T-helper 2 cell treated with Interferon-gamma antibody and Interleukin-4, amounts not matched to agents 5 μg/mL and 100 μg/mL, for 36 hours (primary cell): ENCODE measurements at regions not wholly inside any gene's neighbourhood (a gene's known extent, or its start where the extent isn't known, plus 50 kb on each side); places are given as distances from the start of the nearest gene placed in this dataset.

ENCODE experiments used
- DNase-seq: peaks from one replicate; pipeline ENCODE4 v3.0.0; 2021; ENCODE audit warnings: low spot score
- H3K27ac Mint-ChIP-seq: one replicate; pipeline ENCODE4 v1.8.0; 2021; ENCODE audit warnings: mild to moderate bottlenecking, mixed read lengths
- H3K27me3 Mint-ChIP-seq: one replicate; pipeline ENCODE4 v1.8.0; 2021; ENCODE audit warnings: low read depth, mixed read lengths
- H3K36me3 Mint-ChIP-seq: one replicate; pipeline ENCODE4 v1.8.0; 2021; ENCODE audit warnings: low read depth, mixed read lengths
- H3K4me1 Mint-ChIP-seq: one replicate; pipeline ENCODE4 v1.8.0; 2021; ENCODE audit warnings: low read depth, mixed read lengths
- H3K4me3 Mint-ChIP-seq: one replicate; pipeline ENCODE4 v1.8.0; 2022; ENCODE audit warnings: mild to moderate bottlenecking, moderate library complexity, mixed read lengths
- H3K9me3 Mint-ChIP-seq: one replicate; pipeline ENCODE4 v1.8.0; 2021; ENCODE audit warnings: mixed read lengths

DNA sequence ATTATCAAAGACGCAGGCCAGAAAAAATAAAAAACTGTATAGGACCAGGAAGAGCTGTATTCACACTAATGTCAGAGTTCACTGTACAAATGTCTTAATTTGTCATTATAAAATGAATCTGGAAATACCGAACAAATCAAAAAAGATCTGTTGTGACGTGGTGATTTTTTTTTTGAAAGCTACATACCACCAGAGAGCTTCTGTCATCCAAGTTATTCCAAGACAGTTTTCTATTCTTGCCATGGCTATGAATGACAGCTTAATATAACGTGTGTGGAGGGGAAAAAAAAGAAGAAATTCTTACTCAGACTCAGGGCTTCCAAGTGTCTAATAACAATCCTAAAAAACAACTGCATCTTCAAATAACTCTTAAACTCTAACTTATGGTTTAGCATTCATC, 328.8 kb upstream of the BTBD3 start:
- Mint-ChIP-seq H3K4me3 (no peak overlapping the region), H3K27me3 (no peaks in the 10 kb centered on the region), H3K36me3 (no peaks in the 10 kb centered on the region), H3K9me3 (peaks cover 12% of the 10 kb centered on the region), H3K4me1 (no peaks in the 10 kb centered on the region), H3K27ac (no peak overlapping the region)
- DNase-seq, result no peak

DNA sequence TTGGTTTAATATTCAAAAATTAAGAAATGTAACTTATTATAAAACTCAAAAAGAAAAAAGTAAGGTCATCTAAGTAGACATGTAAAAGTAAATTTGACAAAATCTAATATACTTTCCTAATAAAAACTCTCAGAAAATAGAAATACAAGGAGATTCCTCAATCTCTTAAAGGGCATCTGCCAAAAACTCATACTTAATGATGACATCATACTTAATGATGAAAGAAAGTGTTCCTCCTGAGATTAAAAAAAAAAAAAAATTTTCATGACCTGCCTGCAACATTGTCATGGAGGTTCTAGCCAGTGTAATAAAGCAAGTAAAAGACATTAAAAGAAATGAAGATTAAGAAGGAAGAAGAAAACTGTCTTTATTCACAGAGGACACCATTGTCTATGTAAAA, 325.7 kb upstream of the BTBD3 start:
- Mint-ChIP-seq H3K27ac (no peak overlapping the region), H3K4me1 (no peaks in the 10 kb centered on the region), H3K4me3 (no peak overlapping the region), H3K9me3 (peaks cover 20% of the 10 kb centered on the region), H3K36me3 (no peaks in the 10 kb centered on the region), H3K27me3 (no peaks in the 10 kb centered on the region)
- no peak for DNase-seq

DNA sequence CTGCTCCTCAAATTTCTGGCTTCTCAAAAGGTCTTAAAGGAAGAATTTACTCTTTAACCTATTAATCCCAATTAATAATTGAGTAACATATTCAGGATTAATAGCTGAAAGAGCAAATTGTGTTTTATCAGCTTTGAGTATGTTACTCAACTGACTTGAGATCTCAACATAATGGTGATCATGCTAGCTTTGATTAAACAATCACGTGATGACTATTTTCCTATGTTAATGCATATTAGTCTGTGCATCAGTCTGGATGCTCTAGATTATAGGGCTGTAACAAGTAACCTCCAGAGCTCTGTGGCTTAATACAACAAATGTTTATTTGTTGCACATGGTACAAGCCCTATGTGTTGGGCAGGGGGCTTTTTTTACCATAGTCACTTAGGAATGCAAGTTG, 313.4 kb upstream of the BTBD3 start:
- H3K36me3 Mint-ChIP-seq, result no peaks in the 10 kb centered on the region
- no peaks in the 10 kb centered on the region for H3K27me3 Mint-ChIP-seq
- no peak for DNase-seq
- H3K27ac Mint-ChIP-seq, result no peak overlapping the region
- H3K4me3 Mint-ChIP-seq, result no peak overlapping the region
- peaks cover 38% of the 10 kb centered on the region for H3K9me3 Mint-ChIP-seq
- no peaks in the 10 kb centered on the region for H3K4me1 Mint-ChIP-seq

DNA sequence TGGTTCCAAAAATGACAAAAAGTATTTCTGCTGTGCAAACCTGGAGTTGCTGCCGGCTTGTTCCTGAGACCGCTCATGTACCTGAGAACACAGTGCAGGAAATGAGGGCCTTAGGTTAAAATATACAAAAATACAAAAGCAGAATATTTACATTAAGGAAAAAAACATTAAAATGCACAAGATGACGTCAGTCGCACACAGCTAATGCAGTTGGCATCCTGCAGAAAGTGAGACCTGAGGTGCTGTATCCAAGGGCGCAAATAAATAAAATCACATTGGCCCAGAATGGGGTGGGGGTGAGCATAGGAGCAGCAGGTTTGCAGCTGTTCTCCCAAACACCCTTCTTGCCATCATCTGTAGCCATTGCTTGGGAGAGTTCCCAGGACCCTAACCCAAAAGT, 310.6 kb upstream of the BTBD3 start:
- peaks cover 41% of the 10 kb centered on the region for H3K9me3 Mint-ChIP-seq
- no peaks in the 10 kb centered on the region for H3K4me1 Mint-ChIP-seq
- no peaks in the 10 kb centered on the region for H3K36me3 Mint-ChIP-seq
- H3K4me3 Mint-ChIP-seq, result no peak overlapping the region
- DNase-seq, result no peak
- no peak overlapping the region for H3K27ac Mint-ChIP-seq
- no peaks in the 10 kb centered on the region for H3K27me3 Mint-ChIP-seq

DNA sequence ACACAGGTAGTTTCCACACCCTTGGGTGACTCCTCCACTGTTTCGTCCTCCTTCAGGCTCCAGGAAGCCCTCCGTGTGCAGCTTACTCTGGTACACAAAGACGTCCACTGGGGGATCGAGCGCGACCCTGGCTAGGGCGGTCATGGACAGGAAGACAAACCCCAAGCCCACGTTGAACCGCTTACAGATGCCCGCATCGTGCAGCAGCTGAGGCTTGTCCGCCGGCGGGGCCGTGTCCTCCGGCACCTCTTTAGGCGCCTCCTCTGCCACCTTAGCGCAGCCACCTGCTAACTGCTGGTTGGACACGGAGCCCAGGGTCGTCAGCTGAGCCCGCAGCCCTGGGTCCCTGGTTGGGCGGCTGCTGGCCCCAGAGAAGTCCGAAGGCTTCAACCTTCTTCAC, 309.0 kb upstream of the BTBD3 start:
- no peak overlapping the region for H3K27ac Mint-ChIP-seq
- peaks cover 41% of the 10 kb centered on the region for H3K9me3 Mint-ChIP-seq
- no peaks in the 10 kb centered on the region for H3K27me3 Mint-ChIP-seq
- H3K36me3 Mint-ChIP-seq, result no peaks in the 10 kb centered on the region
- no peaks in the 10 kb centered on the region for H3K4me1 Mint-ChIP-seq
- DNase-seq, result no peak
- no peak overlapping the region for H3K4me3 Mint-ChIP-seq

DNA sequence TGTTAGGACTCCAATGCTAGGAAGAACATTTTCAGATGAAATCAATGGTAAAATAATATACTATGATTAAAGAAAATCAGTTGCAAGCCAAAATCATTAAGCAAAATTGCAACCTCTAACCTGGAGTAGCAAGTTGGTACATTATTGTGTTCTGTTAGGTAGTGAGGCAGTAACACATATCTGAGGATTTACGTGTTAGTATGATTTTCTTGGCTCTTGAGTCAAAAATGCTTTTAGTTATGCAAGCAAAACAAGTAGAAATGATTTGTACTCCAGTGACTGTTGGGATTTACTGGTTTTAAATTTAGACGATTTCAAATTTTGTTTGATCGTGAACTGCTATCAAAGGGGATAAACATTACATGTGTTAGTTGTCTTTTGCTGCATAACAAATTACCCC, 293.0 kb upstream of the BTBD3 start:
- Mint-ChIP-seq H3K9me3 (peaks cover 10% of the 10 kb centered on the region), H3K27me3 (no peaks in the 10 kb centered on the region), H3K27ac (no peak overlapping the region), H3K4me3 (no peak overlapping the region), H3K4me1 (no peaks in the 10 kb centered on the region), H3K36me3 (no peaks in the 10 kb centered on the region)
- no peak for DNase-seq

DNA sequence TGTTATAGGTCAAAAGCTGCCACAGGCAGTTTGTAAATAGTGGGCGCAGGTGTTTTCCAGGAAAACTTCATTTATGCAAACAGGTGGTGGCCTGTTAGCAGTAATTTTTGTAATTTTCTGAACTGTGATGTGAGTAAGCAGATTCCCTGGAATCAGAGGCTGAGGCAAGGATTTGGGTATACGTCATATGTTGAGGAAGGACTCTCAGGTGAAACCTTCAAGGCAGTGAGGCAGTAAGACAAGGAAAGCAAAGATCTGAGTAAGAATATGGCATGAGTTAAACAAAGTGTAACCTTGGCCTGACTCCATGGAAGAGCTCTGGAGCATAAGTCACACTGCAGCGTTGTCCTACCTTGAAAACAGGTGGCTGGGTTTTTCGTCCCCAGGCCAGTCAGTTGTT, 291.1 kb upstream of the BTBD3 start:
- H3K27ac Mint-ChIP-seq, result no peak overlapping the region
- no peaks in the 10 kb centered on the region for H3K4me1 Mint-ChIP-seq
- no peak for DNase-seq
- H3K4me3 Mint-ChIP-seq, result no peak overlapping the region
- H3K27me3 Mint-ChIP-seq, result no peaks in the 10 kb centered on the region
- H3K36me3 Mint-ChIP-seq, result no peaks in the 10 kb centered on the region
- H3K9me3 Mint-ChIP-seq, result peaks cover 5% of the 10 kb centered on the region

DNA sequence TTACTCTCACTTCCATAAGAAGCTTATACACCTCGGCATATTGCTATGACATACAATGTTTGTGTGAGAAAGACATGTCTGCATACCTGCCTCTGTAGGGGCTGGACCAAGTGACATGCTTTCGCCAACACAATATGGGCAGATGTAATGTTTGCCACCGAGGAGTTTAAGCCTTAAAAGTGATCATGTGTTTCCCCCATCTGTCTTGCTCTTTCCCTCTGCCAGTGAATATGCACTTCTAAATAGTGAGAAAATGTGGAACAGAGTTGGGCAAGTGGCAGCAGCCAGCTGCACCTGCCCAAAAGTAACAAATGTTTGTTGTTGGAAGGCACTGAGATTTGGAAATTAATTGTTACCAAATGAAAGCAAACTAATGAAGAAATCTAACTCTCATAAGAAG, 274.8 kb upstream of the BTBD3 start:
- no peak overlapping the region for H3K4me3 Mint-ChIP-seq
- H3K9me3 Mint-ChIP-seq, result peaks cover 5% of the 10 kb centered on the region
- DNase-seq, result no peak
- no peaks in the 10 kb centered on the region for H3K36me3 Mint-ChIP-seq
- no peak overlapping the region for H3K27ac Mint-ChIP-seq
- H3K4me1 Mint-ChIP-seq, result no peaks in the 10 kb centered on the region
- H3K27me3 Mint-ChIP-seq, result no peaks in the 10 kb centered on the region

DNA sequence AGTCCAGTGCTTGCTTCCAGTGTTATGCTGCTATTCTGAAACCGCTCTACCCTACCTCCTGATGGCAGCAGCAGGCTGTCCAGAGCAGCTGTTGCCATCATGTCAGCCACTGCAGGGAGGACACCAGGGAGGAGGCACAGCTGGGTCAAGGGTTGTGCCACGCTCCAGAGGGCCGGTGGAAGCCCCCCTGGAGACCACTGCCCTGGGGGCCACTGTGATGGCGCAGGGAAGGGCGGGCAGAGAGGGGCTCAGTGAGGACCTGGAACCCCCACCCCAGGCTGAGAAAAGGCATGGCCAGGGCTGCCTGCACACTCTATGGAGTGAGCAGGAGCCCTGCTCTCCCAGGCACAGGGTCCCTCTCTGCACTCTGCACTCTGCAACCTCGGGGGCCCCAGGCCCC, 271.3 kb upstream of the BTBD3 start:
- Mint-ChIP-seq H3K27ac (no peak overlapping the region), H3K9me3 (peaks cover 23% of the 10 kb centered on the region), H3K27me3 (no peaks in the 10 kb centered on the region), H3K36me3 (no peaks in the 10 kb centered on the region), H3K4me1 (no peaks in the 10 kb centered on the region), H3K4me3 (no peak overlapping the region)
- DNase-seq, result no peak

DNA sequence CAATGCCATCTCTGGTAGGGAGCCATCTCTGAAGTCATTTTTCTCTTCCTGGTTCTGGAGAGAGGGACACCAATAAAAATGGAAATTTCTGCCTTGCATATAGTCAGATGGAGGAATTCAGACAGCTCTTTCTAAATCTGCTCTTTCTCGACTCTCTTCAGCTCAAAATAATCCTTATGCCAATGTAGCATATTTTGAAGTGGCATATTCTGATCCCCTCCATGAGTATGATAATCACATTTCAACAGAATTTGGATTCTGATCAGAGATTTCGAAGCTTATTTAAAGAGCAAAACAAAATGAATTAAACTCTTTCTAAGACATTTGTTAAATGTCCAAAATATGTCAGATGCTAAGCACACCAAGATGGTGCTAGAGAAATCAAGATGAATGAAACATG, 267.1 kb upstream of the BTBD3 start:
- H3K4me1 Mint-ChIP-seq, result no peaks in the 10 kb centered on the region
- H3K9me3 Mint-ChIP-seq, result peaks cover 18% of the 10 kb centered on the region
- H3K4me3 Mint-ChIP-seq, result no peak overlapping the region
- no peak overlapping the region for H3K27ac Mint-ChIP-seq
- no peaks in the 10 kb centered on the region for H3K27me3 Mint-ChIP-seq
- DNase-seq, result no peak
- no peaks in the 10 kb centered on the region for H3K36me3 Mint-ChIP-seq

DNA sequence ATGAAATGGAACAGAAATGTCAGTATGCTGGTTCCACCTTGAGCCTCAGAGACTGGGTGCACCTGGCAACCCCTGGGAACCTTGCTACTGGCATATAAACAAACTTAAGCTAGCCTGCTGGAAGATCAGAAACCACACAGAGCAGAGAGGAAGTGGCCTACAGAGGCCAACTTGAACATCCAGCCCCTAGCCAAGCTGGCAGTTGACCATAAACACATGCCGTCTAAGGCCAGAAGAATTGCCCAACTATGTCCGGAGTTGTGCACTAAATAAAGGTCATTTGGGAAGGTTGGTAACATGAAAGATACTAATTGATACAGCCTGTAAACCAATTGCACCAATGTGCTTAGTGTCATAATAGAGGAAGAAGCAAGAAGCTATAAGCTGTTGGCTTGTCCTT, 266.6 kb upstream of the BTBD3 start:
- Mint-ChIP-seq H3K27ac (no peak overlapping the region), H3K4me1 (no peaks in the 10 kb centered on the region), H3K27me3 (no peaks in the 10 kb centered on the region), H3K4me3 (no peak overlapping the region), H3K36me3 (no peaks in the 10 kb centered on the region), H3K9me3 (peaks cover 18% of the 10 kb centered on the region)
- no peak for DNase-seq

DNA sequence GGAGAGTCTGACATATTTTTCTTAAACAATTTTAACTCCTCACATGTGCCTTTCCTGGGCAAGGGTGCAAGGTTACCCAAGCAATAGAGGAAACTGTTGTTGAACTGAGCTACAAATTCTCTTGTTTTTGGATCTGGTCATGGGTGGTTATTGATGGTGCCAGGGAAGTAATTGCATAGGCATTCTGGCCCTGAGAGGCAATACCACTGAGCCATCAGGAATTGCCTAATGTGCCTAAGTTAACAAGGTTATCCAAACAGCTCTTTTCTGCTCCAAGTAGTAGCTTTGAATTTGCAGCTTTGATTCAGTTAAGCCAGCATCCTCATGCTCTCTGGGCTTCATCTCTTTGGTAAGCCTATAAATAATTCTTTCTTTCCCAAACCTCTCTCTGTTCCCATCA, 266.0 kb upstream of the BTBD3 start:
- no peaks in the 10 kb centered on the region for H3K36me3 Mint-ChIP-seq
- no peak overlapping the region for H3K27ac Mint-ChIP-seq
- H3K27me3 Mint-ChIP-seq, result no peaks in the 10 kb centered on the region
- peaks cover 18% of the 10 kb centered on the region for H3K9me3 Mint-ChIP-seq
- H3K4me3 Mint-ChIP-seq, result no peak overlapping the region
- no peaks in the 10 kb centered on the region for H3K4me1 Mint-ChIP-seq
- no peak for DNase-seq

DNA sequence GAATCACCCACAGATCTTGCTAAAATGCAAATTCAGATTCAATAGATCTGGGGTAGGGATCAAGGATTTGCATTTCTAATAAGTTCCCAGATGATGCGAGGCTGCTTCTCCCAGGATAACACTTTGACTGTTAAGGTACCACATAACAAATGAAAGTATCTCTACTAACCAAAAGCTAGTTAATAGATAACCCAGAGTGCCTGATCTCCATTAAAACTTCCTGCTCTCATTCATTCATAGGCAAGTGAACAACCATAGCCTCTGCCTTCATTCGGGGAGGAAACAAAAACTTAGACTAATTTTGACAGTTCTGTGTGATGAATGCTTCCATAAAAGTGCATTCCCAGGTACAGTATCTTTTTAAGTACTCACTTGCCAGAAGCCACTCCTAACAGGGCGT, 265.6 kb upstream of the BTBD3 start:
- Mint-ChIP-seq H3K4me1 (no peaks in the 10 kb centered on the region), H3K27ac (no peak overlapping the region), H3K36me3 (no peaks in the 10 kb centered on the region), H3K27me3 (no peaks in the 10 kb centered on the region), H3K9me3 (peaks cover 18% of the 10 kb centered on the region), H3K4me3 (no peak overlapping the region)
- no peak for DNase-seq

DNA sequence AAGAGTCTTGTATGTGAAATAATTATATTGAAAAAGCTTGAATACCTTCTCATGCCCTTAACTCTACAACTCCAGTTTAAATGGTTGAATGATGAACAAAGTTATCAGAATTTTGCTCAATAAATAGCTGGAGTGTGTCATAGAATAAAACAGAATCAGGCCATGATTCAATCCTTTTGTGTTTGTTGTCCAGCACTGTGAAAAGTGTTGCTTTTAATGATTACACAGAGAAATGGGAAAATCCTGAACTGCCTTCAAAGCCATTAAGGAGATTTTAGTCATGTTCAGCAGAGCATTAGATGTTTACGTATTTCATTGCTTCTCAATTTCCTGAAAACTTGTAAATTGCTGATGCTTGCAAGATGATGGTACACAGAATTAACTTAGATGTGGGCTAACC, 262.9 kb upstream of the BTBD3 start:
- Mint-ChIP-seq H3K27me3 (no peaks in the 10 kb centered on the region), H3K36me3 (no peaks in the 10 kb centered on the region), H3K4me3 (no peak overlapping the region), H3K27ac (no peak overlapping the region), H3K4me1 (no peaks in the 10 kb centered on the region), H3K9me3 (peaks cover 9% of the 10 kb centered on the region)
- no peak for DNase-seq

DNA sequence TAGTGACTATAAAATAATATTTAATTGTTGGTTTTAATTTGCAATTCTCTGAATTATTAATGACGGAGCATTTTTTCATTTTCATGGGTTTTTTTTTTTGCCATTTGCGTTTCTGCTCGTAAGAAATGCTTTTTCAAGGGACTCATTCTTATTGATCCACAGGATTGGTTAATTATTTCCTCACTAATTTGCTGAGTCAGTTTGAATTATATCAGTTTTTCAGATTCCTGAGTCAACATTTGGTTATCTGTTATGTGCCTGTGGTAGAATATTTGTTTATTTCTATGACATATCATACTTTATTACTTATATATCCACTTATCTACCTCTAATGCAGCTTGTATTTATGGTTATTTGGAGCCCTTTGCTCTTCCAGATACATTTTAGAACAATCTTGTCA, 257.0 kb upstream of the BTBD3 start:
- no peaks in the 10 kb centered on the region for H3K4me1 Mint-ChIP-seq
- no peak for DNase-seq
- no peaks in the 10 kb centered on the region for H3K27me3 Mint-ChIP-seq
- no peak overlapping the region for H3K4me3 Mint-ChIP-seq
- H3K36me3 Mint-ChIP-seq, result no peaks in the 10 kb centered on the region
- no peak overlapping the region for H3K27ac Mint-ChIP-seq
- H3K9me3 Mint-ChIP-seq, result no peaks in the 10 kb centered on the region
